Stimulated activated CD4-positive, alpha-beta T cell treated with anti-CD3 and anti-CD28 coated beads, Interleukin-15, amount 100 ng/mL, for 24 hours (primary cell): ENCODE measurements at regions not wholly inside any gene's neighbourhood (a gene's known extent, or its start where the extent isn't known, plus 50 kb on each side); places are given as distances from the start of the nearest gene placed in this dataset.
"Not testable (repeated sequence)": the region's sequence is repeated elsewhere in the genome, so short reads cannot be mapped to it uniquely, and the experiment has no call there.

ENCODE experiments used
- DNase-seq: peaks from one replicate; pipeline ENCODE4 v3.0.0-alpha.2; 2020

DNA sequence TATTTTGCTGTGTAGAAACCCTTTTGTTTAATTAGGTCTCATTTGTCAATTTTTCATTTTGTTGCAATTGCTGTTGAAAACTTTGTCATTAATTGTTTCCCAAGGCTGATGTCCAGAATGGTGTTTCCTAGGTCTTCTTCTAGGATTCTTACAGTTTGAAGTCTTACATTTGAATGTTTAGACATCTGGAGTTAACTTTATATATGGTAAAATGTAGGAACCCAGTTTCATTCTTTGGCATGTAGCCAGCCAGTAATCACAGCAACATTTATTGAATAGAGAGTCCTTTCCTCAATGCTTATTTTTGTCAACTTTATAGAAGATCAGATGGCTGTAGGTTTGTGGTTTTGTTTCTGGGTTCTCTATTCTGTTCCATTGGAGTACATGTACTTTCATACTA lies 1290.8 kb upstream of the CDH9 start:
- no peak for DNase-seq

DNA sequence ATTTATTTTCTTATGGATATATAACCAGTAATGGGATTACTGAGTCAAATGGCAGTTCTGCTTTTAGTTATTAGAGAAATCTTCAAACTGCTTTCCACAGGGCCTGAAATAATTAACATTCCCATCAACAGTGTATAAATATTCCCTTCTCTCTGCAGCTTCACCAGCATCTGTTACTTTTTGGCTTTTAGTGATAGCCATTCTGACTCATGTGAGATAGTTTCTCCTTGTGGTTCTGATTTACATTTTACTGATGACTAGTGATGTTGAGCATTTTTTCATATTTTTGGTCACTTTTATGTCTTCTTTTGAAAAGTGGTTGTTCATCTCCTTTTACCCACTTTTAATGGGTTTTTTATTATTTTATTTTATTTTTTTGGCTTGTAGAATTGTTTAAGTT lies 1290.3 kb upstream of the CDH9 start:
- no peak for DNase-seq

- no peak for DNase-seq
Measured at GRCh38 chr5:28324174-28324573, 1285.8 kb upstream of the CDH9 start.

- no peak for DNase-seq
Measured at GRCh38 chr5:28313953-28314352, 1275.6 kb upstream of the CDH9 start.

- no peak for DNase-seq
Measured at GRCh38 chr5:28313321-28313951, 1275.0 kb upstream of the CDH9 start.

DNA sequence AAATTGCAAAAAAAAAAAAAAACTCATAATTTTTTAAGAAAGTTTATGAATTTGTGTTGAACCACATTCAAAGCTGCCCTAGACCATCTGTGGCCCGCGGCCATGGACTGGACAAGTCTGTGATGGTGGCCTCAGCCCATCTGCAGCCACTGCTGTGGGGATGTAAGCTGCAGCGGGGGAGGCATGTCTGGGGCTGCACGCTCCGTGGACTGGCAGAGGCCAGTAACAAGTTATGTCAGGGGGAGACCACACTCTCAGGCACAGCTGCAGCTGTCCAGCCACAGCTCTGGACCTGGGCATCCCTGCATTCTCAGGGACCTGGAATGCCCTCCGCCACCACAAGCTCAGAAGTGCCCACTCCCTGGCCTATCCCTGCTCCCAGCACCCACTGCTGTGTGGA lies 1272.3 kb upstream of the CDH9 start:
- no peak for DNase-seq

GRCh38 chr5:28305891-28306290 lies 1267.5 kb upstream of the CDH9 start:
- DNase-seq, result no peak

- no peak for DNase-seq
Measured at GRCh38 chr5:28301712-28302111, 1263.3 kb upstream of the CDH9 start.

GRCh38 chr5:28296254-28297013 lies 1258.0 kb upstream of the CDH9 start:
- DNase-seq, result no peak

- DNase-seq, result not testable (repeated sequence)
Measured at GRCh38 chr5:28287021-28287420, 1248.6 kb upstream of the CDH9 start.

DNA sequence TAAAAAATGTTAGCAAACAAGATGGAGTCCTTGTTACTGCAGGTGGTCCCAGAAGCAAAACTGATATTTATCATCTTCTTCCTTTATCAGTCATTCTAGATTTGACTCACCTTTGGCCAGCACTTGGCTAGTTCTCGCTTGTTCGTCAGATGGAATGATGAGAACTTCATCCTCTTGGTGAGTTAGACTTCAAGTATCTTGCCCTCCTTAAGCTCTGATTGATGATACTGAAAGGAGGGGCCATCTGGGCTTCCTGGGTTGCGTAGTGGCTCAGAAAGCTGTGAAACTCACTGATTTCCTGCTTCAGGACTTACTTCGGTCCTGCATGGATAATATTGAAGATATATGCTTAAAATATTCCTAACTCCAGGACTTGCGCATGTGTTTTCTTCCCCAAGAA lies 1248.2 kb upstream of the CDH9 start:
- no peak for DNase-seq

GRCh38 chr5:28284788-28285187 lies 1246.4 kb upstream of the CDH9 start:
- DNase-seq, result no peak

DNA sequence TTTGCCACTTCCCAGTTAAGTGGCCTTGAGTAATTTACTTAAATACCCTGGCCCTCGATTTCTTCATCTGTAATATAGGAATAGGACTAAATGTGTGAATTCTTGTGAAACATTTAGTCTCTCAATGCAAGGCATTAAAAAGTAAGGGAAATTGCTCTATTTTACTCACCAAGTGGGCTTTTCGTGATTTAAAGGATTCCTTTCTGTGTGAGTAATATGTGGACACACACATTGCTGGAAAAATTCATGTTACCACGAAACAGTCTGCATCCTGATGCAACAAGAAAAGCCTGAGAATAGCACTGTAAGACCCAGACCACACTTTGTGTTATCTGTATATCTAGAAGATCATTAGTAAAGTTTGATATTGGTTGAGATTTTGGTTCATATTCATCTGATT lies 1243.0 kb upstream of the CDH9 start:
- no peak for DNase-seq

GRCh38 chr5:28275931-28276330 lies 1237.5 kb upstream of the CDH9 start:
- DNase-seq, result no peak

GRCh38 chr5:28269978-28270377 lies 1231.6 kb upstream of the CDH9 start:
- no peak for DNase-seq

GRCh38 chr5:28265877-28266276 lies 1227.5 kb upstream of the CDH9 start:
- DNase-seq, result no peak

DNA sequence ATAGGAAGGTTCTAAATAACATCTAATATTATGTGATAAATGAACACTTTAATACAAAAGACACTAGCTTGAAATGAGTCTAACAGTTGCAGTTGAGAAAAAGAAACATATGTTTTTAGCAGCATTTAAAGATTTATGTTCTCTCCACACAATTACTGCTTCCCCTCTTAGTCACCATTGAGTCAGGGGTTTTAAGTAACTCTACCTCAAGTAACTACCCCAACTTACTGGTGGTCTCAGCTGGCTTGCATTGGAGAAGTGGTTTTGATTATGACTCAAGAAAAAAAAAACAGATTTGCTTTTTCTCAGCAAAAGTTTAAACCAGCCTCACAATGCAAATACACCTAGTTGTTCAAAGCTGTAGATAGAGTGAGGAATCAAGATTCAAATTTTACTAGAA lies 1216.5 kb upstream of the CDH9 start:
- DNase-seq, result no peak

- DNase-seq, result no peak
Measured at GRCh38 chr5:28253431-28253830, 1215.0 kb upstream of the CDH9 start.

DNA sequence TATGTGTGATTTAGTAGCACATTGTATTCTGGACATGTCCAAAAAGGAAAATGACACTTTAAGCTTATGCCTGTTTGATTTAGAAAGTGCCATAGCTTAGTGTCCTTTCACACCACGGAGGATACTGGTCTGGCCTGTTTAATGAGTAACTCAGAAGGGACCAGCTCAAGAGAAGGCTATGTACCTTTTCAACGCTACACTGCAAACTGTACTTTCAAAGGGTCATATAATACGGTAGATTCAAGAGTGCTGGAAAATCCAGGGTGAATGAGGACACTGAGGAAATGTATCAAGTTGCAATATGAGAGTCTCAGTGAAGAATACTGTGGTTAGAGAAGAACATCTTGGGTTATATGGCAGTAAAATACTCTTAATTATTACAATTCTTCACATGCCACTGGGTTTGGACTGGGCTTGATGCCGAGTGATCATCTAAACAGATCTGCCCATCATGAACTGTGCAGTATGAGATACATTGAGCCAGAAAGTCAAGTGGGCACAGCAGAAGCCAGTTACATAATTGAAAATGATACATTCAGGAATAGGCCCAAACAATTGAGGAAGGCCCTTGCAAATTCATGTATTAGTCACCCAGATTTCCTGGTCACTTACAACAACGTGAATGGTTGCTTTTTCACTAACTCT lies 1211.5 kb upstream of the CDH9 start:
- no peak for DNase-seq

DNA sequence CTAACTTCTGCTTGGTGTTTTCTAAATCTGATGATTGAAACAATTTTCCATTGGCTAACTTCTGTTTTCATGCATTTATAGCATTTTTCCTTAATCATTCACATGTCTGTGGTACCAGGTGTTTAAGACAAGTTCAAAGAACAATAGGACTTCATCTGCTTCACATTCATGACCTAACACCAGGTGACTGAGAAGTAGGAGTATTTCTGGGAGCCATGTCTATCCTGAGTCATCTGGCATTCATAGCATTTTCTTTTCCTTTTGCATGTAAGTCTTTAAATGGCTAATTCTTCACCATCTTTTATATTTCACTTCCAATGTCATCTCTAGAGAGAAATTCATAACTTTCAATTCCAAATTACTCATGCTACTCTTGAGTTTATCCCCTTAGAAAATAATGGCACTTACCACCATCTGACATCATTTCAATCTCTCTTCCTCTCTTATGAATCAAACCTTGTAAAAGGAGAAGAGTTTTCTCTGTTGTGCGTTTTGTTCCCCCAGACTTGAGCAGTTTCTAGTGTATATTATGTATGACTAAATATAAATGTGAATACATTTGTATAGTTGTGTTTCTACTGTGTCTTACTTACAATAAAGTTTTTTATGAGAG lies 1196.1 kb upstream of the CDH9 start:
- DNase-seq, result no peak

- no peak for DNase-seq
Measured at GRCh38 chr5:28226407-28226806, 1188.0 kb upstream of the CDH9 start.

DNA sequence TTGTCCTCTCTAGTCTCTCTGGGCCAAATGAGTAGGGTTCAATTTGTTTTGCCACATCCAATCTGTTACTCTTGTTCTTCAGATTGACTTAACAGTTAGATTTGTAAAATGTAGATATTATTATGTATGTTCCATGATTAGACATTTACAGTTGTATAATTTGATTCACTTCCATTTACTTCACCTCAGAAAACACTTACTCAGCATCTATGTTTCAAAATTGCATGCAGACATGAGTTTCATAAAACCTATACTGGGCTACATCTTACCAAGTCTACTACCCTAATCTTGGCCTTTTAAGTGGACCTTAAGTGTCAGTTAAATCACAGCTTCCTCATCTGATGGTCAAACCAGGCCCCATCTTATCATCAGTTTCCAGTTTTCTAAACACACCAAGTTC lies 1181.2 kb upstream of the CDH9 start:
- DNase-seq, result no peak

DNA sequence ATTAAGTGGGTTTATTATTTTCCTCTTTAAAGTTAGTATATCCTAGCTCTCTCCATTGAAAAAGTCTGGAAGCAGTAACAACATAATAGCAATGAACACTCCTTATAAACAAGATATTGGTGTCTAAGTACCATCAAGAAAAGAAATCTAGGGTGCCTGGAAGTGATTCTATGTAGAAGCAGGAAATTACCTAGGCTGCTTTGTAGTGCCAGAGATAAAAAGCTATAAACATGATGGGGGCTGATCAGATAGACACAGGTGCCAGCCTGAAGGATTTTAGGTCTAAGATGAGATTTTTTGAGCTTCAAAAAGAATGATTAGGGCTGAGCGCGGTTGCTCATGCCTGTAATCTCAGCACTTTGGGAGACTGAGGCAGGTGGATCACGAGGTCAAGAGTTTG lies 1179.3 kb upstream of the CDH9 start:
- no peak for DNase-seq

GRCh38 chr5:28216939-28217360 lies 1178.6 kb upstream of the CDH9 start:
- no peak for DNase-seq
